ENCODE measurements at regions not wholly inside any gene's neighbourhood (a gene's known extent, or its start where the extent isn't known, plus 50 kb on each side); places are given as distances from the start of the nearest gene placed in this dataset.

DNA sequence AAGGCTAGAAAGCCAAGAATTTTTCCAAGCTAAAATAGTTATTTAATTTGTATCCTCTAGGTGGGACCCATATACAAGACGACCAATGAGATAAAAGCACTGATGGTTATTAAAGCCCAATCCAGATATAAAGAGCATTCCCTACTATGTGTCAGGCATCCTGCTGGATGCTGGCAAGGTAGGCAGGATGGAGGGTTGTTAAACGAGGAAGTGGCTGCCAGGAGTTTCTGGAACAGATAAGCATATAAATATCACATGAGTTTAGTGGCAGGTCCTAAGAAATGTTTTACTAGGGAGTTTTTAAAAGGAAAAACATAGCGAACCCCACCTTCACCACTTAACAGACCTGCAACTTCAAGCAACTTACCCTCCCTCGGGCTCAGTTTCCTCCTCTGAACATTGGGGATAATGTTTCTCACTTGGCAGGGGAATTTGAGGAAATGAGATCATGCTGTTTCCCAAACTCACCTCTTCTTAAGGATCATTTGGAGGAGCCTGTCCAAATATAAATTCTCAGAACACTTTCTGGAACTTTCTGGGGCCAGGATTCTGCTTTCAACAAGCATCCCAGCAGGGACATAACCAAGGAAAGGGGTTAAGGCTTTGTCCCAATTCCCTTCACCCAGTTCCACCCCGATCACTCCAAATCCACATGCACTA is 94.3 kb upstream of the LDB2 start:
- H3K27ac ChIP-seq = no peak overlapping the region
- no peaks in the 10 kb centered on the region for H3K36me3 ChIP-seq
- no peaks in the 10 kb centered on the region for H3K4me1 ChIP-seq
- TF ChIP-seq POLR2A (IDR thresholded peaks at IDR 0.05) (no peak), EP300 (IDR thresholded peaks at IDR 0.05; ENCODE audit: low read depth) (no peak), POLR2AphosphoS5 (IDR thresholded peaks at IDR 0.05) (no peak)
- TF ChIP-seq, protein P1, sequence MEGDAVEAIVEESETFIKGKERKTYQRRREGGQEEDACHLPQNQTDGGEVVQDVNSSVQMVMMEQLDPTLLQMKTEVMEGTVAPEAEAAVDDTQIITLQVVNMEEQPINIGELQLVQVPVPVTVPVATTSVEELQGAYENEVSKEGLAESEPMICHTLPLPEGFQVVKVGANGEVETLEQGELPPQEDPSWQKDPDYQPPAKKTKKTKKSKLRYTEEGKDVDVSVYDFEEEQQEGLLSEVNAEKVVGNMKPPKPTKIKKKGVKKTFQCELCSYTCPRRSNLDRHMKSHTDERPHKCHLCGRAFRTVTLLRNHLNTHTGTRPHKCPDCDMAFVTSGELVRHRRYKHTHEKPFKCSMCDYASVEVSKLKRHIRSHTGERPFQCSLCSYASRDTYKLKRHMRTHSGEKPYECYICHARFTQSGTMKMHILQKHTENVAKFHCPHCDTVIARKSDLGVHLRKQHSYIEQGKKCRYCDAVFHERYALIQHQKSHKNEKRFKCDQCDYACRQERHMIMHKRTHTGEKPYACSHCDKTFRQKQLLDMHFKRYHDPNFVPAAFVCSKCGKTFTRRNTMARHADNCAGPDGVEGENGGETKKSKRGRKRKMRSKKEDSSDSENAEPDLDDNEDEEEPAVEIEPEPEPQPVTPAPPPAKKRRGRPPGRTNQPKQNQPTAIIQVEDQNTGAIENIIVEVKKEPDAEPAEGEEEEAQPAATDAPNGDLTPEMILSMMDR (IDR thresholded peaks at IDR 0.05) = no peak
- WGBS, 2 donors (ENCODE audit: low coverage in 1 of 2) = 44 to 52% methylated on average over 5 of the region's 5 CpGs
- no peaks in the 10 kb centered on the region for H3K9me3 ChIP-seq
- no peak for DNase-seq
- no peaks in the 10 kb centered on the region for H3K27me3 ChIP-seq
- in situ Hi-C loops (cut with MboI; ENCODE audit: low pct_ligation_motif_present in 1 of 4, low pct_unique_long_range_greater_than_20kb in 1 of 4, low sequenced_read_pairs in 3 of 4) = no loop called here
- H3K4me3 ChIP-seq = no peak overlapping the region
- intact Hi-C loops (cut with DNase I; ENCODE audit: low total_unique reads) = no loop called here

DNA sequence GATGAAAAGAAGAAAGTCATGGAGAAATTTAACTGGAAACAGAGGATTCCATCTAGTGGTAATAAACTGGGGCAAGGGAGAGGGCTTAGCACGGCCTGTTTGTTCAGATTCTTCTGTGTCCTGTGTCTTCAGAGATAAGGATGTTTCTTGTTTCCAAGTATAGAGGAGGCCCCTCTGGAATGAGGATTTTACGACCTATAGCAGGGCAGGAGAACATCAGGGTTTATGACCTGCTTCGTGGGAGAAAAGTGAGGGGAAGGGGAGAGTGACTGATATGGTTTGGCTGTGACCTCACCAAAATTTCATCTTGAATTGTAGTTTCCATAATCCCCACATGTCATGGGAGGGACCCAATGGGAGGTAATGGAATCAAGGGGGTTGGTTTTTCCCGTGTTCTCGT is 93.0 kb upstream of the LDB2 start:
- intact Hi-C loops (cut with DNase I; ENCODE audit: low total_unique reads) = no loop called here
- H3K9me3 ChIP-seq = no peaks in the 10 kb centered on the region
- in situ Hi-C loops (cut with MboI; ENCODE audit: low pct_ligation_motif_present in 1 of 4, low pct_unique_long_range_greater_than_20kb in 1 of 4, low sequenced_read_pairs in 3 of 4) = no loop called here
- 54 to 60% methylated on average over 4 to 5 of the region's 5 CpGs for WGBS, 2 donors (ENCODE audit: low coverage in 1 of 2)
- no peaks in the 10 kb centered on the region for H3K27me3 ChIP-seq
- DNase-seq = no peak
- no peak overlapping the region for H3K4me3 ChIP-seq
- no peak for TF ChIP-seq EP300 (IDR thresholded peaks at IDR 0.05; ENCODE audit: low read depth)
- TF ChIP-seq POLR2AphosphoS5 (IDR thresholded peaks at IDR 0.05) = no peak
- no peak for TF ChIP-seq POLR2A (IDR thresholded peaks at IDR 0.05)
- TF ChIP-seq, protein P1 (IDR thresholded peaks at IDR 0.05) = no peak
- no peaks in the 10 kb centered on the region for H3K36me3 ChIP-seq
- no peaks in the 10 kb centered on the region for H3K4me1 ChIP-seq
- no peak overlapping the region for H3K27ac ChIP-seq

DNA sequence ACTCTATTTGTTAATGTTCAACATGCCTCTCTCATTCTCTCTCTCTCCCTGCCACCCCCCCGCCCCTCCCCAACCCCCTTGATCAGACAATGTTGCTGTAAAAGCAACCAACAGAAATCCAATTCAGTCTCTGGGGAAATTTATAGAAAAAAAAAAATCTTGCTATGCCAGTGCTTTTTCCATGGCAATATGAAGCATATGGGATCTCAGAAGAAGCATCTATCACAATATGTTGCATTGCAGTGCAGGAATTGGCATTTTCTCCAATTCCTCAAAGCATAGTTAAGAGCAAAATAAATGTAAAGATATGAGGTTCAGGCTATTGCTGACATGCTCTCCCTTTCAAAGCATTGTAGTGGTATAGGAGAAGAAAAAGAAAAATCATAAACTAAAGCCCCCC is 90.9 kb upstream of the LDB2 start:
- Histone ChIP-seq H3K4me3 (no peak overlapping the region), H3K27me3 (no peaks in the 10 kb centered on the region), H3K27ac (no peak overlapping the region), H3K36me3 (no peaks in the 10 kb centered on the region), H3K4me1 (no peaks in the 10 kb centered on the region), H3K9me3 (no peaks in the 10 kb centered on the region)
- intact Hi-C loops (cut with DNase I; ENCODE audit: low total_unique reads) (no loop called here), in situ Hi-C loops (cut with MboI; ENCODE audit: low pct_ligation_motif_present in 1 of 4, low pct_unique_long_range_greater_than_20kb in 1 of 4, low sequenced_read_pairs in 3 of 4) (no loop called here)
- TF ChIP-seq POLR2AphosphoS5 (IDR thresholded peaks at IDR 0.05) (no peak), POLR2A (IDR thresholded peaks at IDR 0.05) (no peak), EP300 (IDR thresholded peaks at IDR 0.05; ENCODE audit: low read depth) (no peak)
- TF ChIP-seq, protein P1 (IDR thresholded peaks at IDR 0.05) = no peak
- DNase-seq = no peak
- WGBS, 2 donors (ENCODE audit: low coverage in 1 of 2) = 50% methylated on average over 1 of the region's 1 CpG; no CpG with 5 or more reads in 1 of the 2 donors

DNA sequence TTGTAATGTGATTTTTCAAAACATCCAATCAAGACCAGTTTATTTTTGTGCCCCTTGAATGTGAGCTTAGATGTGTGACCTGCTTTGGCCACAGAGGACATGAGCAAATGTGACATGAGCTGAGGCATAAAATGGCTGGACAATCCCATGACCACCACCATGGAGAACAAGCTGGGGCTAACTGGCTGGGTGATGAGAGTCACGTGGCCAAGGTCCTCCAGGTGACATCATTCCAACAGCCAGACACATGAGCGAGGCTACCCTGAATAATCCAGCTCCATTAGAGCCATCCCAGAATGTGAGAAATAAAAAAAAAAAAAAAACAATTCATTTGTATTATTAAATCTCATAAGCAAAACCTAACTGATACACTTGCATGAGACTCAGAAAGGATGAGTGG is 90.4 kb upstream of the LDB2 start:
- in situ Hi-C loops (cut with MboI; ENCODE audit: low pct_ligation_motif_present in 1 of 4, low pct_unique_long_range_greater_than_20kb in 1 of 4, low sequenced_read_pairs in 3 of 4) = no loop called here
- H3K9me3 ChIP-seq = no peaks in the 10 kb centered on the region
- DNase-seq = no peak
- no peak overlapping the region for H3K27ac ChIP-seq
- H3K4me1 ChIP-seq = no peaks in the 10 kb centered on the region
- H3K36me3 ChIP-seq = no peaks in the 10 kb centered on the region
- no peaks in the 10 kb centered on the region for H3K27me3 ChIP-seq
- TF ChIP-seq, protein P1 (IDR thresholded peaks at IDR 0.05) = no peak
- TF ChIP-seq EP300 (IDR thresholded peaks at IDR 0.05; ENCODE audit: low read depth) (no peak), POLR2A (IDR thresholded peaks at IDR 0.05) (no peak), POLR2AphosphoS5 (IDR thresholded peaks at IDR 0.05) (no peak)
- H3K4me3 ChIP-seq = no peak overlapping the region
- WGBS, 2 donors (ENCODE audit: low coverage in 1 of 2) = 59% methylated on average over 2 of the region's 2 CpGs; no CpG with 5 or more reads in 1 of the 2 donors
- intact Hi-C loops (cut with DNase I; ENCODE audit: low total_unique reads) = no loop called here
